Endometrium (tissue), 2 donors: ENCODE measurements at regions not wholly inside any gene's neighbourhood (a gene's known extent, or its start where the extent isn't known, plus 50 kb on each side); places are given as distances from the start of the nearest gene placed in this dataset.

Experiments
- FAIRE-seq: peaks from 2 replicates; lab custom pipeline; 2012; peaks lifted over from hg19 to GRCh38; lab: Jason Lieb, UNC
- donor health status: control.
- donor health status: control.

GRCh38 chr5:89300426-89300970, 417.5 kb upstream of the MEF2C start:
- no peak for FAIRE-seq

DNA sequence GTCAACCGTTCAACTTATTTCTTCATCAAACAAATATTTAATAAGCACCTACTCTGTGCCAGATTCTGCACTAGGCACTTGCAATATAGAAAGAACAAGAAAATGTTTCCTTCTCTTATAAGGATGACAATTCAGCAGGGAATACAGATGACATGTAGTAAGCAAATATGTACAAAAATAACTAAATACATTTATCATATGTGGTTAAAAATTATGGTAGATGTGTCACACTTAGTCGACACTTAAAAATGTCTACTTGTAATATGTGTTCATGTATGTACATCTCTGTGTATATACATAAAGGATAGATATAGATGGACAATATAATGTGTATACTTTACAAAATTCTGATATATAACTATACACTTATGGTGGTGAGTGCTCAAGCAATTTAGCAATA, 417.0 kb upstream of the MEF2C start:
- no peak for FAIRE-seq

DNA sequence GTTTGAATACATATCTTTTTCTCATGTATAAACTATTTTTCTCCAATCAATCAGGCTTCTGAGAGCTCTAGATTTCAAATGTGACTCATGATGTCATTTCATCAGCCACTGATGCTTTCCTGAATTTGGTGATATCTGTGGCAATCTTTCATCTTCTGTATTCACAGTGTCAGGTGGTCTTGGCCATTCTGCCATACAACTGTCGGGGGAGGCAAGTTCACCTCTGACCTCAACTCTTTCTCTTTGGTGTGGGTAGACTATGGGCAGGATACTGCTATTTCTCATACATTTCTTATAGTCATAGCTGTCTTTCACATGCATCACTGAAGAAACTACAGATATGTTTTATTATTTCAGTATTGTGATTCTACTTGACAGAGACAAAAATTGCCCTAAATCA, 414.1 kb upstream of the MEF2C start:
- no peak for FAIRE-seq

DNA sequence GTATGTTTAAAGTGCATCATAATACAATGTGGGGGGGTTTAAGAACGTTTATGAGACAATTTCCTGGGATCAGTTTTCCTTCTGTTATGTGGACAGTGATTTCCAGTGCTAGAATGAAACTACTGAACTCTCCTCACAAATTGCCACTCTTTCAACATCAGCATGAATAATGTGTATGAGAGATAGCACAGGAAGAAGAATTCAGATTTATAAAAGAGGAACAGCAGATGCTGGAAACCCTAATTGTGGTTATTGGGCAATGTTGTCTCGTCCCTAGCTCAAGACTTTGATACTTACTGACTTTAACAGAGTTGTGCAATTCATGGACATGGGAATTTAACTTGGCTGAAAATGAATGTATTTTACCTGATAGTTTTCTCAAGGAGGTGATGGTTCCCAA, 410.8 kb upstream of the MEF2C start:
- no peak for FAIRE-seq

GRCh38 chr5:89292487-89292886, 409.5 kb upstream of the MEF2C start:
- no peak for FAIRE-seq

DNA sequence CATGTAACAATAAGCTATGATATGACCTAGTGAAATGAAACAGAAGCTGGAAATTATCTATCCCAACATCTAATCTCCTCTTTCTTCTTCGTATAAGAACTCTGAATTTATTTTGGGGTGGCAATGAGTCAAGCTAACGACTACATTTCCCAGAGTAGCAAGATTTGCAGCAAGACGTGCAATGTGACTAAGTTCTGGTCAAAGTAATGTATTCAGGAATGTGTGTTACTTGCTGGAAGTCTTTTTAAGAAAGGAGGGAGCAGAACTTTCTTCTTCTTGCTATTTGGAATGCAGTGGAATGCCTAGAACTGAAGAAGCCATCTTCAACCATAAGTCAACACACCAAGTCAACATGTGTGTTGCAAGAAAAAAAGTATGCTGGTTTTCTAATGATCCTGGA, 406.6 kb upstream of the MEF2C start:
- FAIRE-seq, result no peak

DNA sequence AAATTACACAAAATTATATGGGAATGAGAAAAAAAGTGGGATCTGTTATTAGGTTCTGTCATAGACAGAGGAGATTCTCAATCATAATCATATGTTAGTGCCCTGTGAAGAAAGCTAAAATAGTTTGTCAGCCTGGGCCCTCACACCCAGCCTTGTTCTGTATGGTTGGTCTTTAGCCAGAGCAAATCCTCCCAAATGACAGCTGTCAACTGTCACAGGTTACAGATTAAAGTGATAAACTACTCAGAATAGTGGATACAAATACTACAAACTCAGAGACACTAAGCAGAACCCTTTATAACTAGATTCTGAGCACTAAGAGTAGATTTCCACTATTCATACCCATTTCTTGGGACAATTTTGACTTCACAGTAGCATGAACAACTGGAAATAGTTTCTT, 405.0 kb upstream of the MEF2C start:
- FAIRE-seq, result no peak

DNA sequence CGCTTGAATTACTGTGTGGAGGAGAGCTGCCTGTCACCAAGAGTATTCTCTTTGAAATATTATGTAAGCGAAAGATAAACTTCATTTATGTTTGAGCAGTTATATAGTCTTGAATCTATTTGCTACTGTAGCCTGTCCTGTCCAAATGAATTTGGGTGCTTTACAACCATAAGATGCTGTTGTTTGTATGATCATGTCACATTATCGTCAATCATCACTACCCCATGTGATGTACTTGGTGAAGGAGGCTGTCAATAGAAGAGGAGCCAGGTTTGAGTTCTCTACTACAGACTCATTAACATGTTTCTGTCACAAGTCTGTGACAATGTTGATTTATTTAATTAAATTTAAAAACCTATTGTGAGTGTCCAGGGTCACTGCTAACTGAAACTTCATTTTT, 403.3 kb upstream of the MEF2C start:
- FAIRE-seq, result no peak

DNA sequence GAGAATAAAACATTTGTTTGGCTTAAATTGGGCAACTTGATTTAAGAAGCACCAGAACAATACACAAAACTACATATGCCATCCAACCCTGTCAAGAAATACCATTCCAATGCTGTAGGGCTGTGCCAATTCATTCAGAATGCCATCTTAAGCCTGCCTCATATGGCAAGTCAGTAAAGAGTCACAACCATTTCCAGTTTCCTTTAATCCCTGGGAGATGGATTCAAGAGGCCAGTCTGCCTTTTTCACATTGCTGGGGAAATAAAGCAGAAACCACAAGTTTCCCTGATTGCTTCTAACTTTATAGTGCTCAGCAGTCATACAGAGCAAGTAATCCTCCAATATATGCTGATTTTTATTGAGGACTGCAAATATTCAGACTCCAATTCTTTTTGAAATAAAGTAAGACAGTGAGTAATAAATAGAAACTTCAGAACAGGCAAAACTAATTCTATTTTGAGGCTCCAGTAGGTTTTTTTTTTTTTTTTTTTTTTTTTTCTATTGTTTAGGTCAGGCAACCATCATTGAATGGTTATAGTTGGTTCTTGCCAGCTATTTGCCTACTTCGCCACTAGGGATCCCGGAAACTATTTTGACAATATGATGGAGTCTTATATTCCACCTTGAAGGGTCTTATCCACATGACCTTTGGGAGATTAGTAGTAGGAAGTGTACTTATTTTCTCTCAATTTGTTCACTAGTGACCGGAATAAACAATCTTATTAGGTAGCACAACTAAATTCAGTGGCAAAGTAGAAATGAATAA, 400.9 kb upstream of the MEF2C start:
- FAIRE-seq, result no peak

DNA sequence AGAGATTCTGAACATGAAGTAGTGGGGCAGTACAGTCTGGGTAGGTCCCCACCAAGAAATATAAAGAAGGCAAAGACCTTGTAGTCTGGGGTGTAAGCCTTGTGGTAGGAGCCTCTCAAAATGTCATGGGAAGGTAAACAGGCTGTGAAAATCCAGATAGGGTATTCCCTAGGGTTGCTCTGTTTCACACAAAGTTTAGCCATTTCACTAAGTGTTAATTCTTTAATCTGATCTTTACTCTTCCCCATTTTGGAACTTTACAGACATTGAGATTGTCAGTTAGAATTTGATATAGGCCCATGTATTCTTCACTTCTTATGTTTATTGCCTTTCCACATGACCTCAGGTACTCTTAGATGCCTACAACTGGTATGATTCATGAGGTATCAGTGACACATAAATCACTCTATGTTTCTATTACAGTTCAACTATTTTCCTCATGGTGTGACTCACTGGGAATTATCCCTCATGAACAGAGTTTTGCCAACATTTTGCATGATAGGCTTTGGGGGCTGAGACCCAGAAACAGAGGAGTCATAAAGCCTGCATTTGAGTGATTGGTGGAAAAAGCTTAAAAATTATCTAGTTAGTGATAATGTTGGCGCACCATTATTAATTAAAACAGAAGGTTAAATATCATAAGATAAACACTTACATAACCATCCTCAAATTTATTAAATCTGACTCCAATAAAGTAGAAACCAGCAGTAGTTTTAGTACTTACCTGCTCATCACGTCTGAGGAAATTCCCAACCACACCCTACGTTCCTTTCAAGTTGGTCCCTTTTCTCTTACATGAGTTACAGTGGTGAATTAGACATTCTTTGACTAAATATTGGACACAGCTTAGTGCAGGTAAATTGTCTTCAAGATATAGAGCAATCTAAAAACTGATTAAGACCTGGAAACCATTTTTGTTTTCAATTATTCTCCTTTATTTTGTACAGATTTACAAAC, 399.8 kb upstream of the MEF2C start:
- no peak for FAIRE-seq

- FAIRE-seq, result no peak
Observed at GRCh38 chr5:89281766-89282553, 399.0 kb upstream of the MEF2C start.

DNA sequence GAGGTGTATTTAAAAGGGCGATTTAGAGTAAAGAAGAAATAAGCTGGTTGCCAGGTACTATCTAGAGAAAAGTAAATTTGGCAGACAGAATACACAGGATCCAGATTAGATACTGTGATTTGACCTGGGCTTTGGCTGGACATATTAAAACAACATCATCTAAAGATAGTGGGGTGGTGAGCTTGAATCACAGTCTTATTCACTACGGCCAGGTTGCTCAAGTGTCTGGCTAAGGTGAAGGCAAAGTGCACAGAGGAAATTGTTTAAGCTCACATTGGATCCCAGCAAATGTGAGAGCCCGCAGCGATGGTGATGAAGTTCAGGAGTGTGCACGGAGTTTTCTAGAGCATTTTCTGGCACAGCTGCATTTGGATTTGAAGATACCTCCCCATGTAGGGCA, 398.2 kb upstream of the MEF2C start:
- no peak for FAIRE-seq

DNA sequence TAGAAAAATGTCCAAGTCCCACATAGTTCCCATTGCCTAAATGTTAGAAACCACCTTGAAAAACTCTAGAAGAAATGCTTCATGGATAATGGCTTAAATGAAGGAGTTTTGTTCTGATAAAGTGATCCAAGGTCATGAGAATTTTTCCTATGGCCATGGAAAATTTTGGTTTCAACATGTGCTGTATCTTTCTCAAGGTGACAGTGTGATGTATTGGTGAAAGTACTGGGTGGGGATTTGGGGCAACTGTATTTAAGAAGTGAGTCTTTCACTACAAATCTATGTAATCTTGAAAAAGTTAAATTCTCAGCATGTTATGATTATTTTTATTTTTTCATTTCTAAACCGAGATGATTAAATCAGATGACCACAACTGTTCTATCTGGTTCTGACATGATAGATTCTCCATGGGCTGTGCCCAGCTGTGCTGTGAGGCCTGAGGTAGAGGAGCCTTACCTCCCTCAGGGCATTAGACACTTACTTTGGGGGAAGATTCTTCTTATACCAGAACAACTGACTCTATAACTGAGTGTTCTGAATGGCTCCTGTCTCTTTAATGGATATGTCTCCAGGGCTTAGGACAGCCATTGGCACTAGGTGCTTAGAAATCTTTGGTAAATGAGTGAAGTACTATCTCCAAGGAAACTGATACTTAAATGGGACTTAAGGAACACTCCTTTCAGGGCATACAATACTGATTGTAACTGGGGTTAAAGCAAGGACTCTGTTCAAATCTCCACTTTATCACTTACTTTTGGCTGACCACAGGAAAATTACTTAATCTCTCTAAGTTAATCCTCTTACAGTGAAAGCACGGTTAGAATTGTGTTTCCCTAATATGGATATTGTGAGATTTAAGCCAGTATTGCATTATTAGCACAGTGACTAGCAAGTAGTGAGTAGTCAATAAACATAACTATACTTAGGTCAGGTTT, 397.4 kb upstream of the MEF2C start:
- FAIRE-seq, result no peak

DNA sequence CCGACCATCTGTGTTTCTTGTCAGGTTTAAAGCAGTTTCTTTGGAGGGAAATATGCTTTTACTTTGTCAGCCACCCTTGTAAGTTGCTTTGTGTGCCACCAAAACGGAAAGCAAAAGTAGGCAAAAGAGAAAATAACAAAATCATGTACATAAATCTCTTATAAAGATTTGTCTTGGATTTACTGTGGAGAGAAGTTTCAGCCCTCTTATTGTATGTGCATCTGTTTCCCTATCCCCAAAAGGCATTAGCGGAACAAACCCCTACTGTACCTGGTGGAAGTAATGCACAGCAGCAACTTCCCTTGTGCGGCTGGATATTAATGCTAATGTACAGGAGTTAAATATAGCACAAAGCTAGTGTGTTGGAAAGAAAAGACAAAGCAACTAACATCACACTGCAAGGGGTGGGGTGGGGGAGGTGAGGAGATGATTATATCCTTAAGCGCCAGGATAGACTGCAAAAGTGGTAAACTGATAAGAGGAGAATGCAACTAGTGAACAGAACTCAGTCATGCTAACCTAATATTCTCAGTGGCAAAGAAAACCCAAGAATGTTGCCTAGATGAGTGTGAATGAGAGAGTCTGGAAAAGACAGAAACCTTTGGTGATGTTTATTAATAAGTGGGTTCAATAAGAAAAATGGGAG, 396.5 kb upstream of the MEF2C start:
- no peak for FAIRE-seq

GRCh38 chr5:89277816-89278215, 394.8 kb upstream of the MEF2C start:
- no peak for FAIRE-seq

DNA sequence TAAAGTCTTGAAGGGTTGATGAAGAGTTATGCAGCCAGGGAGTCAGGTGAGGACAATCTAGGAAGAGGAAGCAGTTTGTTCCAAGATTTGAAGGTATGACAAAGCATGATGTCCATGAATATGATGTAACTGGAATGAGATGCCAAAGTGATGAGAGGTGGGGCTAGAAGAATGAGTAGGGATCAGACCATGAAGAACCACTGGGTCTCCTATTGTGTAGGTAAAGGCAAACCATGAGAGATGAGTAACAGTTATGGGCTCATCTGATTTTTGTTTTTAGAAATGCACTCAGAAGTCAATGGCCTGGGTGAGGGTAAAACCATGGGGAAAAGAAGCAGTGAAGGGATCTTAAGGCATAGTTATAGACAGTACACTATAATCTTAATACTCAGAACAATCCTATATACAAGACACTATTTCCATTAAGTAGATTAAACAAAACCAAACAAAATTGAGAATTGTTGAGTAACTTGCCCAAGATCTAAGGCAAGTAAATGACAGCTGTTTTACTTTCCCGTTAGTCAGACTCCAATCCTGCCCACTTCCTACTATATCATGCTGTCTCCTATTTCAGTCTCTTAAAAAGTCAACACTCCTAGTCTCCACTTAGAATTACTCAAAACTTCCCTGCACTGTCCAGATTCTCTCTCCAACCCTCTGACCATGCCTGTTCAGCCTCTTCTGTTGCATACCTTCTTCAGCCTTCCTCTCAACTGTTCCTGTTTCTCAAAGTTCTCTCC, 393.8 kb upstream of the MEF2C start:
- no peak for FAIRE-seq

DNA sequence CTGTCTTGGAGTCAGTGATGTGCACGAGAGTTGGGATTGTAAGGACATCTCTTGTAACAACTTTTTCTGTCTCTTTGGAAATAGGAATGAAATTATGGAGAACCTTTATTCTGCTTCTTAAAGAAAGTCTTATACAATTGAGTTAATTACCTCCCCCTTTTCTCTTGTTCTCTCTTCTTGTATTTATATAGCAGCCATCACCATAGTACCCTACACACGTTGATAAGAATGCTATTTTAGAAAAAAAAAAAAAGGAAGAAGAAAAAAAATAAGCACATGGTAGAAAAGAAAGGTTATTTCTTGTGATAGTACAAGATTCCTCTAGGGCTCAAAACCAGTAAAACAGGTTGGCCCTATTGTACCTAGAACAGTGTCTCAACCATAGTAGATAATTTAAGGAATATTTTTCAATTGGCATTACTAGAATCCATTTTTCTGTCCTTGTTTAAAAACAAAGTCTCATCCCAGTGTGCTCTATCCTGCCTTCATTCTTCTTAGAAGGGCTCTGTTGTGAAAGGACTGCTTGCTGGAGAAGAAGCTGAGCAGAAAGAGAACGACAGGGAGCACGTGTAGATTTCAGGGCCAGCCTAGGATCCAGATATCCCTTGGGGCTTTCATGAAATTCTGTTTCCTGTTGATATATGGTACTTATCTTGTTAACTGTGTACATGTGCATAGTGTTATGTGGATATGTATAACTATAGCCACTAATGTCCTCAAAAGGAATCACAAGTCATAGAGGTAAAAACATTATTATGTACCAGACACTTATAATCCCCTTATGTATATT, 392.3 kb upstream of the MEF2C start:
- no peak for FAIRE-seq

DNA sequence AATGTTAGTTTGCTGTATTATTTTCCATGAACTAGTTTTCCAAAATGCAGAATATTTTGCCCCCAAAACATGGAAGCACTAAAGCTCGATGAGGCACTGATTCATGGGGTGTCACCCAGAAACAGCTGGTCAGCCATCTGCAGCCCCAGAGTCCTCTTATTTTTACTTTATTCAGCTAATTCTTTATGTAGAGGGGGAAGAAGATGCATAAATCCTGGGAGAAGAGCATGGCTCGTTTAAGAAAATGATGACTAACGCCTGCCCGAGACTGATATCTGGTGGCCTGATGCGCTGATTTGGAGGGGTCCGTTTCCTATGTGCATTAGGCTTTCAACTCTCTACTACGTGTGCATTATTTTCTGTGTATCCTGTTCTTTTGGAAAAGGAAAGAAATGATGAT, 390.3 kb upstream of the MEF2C start:
- no peak for FAIRE-seq

- peak; percentile 45 for FAIRE-seq
Observed at GRCh38 chr5:89270901-89271300, 387.9 kb upstream of the MEF2C start.
